HCT116 (cell line): ENCODE measurements at regions not wholly inside any gene's neighbourhood (a gene's known extent, or its start where the extent isn't known, plus 50 kb on each side); places are given as distances from the start of the nearest gene placed in this dataset.

Source experiments
- ATAC-seq: fragments of 200-7000 bp; cut with Tn5 transposase; 2 replicates; pipeline ENCODE4 v1.9.1; 2020; ENCODE audit warnings: mild to moderate bottlenecking, moderate library complexity
- BruUV-seq: library from RNA; stranded (reverse); fragments of 400-500 nt; replicated peaks from 2 replicates; lab custom pipeline; 2021; lab: Mats Ljungman, UMichigan
- CTCF ChIA-PET: fragments of 300-600 bp; sonication (Branson Sonifier 250); formaldehyde crosslinking; loops from one replicate; lab custom pipeline; 2021; ENCODE audit warnings: antibody characterized with exemption; lab: Charles Lee
- POLR2A ChIA-PET: fragments of 300-600, 350-600 bp; sonication (Branson Sonifier 250); formaldehyde crosslinking; loops from one replicate; lab custom pipeline; 2021; ENCODE audit warnings: antibody characterized with exemption; lab: Charles Lee
- RAD21 ChIA-PET, 2 experiments: fragments of 300-600 bp; sonication (Branson Sonifier 250); formaldehyde crosslinking; loops; one replicate each; lab custom pipeline; 2023; ENCODE audit warnings: low total read pairs in 2 of 2; ENCODE audit not compliant: uncharacterized antibody in 2 of 2, unreplicated experiment in 2 of 2, low non-redundant PET in 1 of 2; lab: Charles Lee
- DNase-seq: peaks from one replicate; pipeline ENCODE4 v3.0.0-alpha.2; 2010; ENCODE audit warnings: low read depth, low spot score
- H2AFZ ChIP-seq: fragments of 200-600 bp; shearing (Covaris generic), sonication (generic); 2 replicates; pipeline ENCODE4 v1.6.1; 2017; ENCODE audit warnings: low read depth, mixed run types, mixed read lengths, antibody characterized with exemption, low read length; ENCODE audit not compliant: poor library complexity, severe bottlenecking
- H3K27ac ChIP-seq: 2 replicates; pipeline ENCODE4 v1.5.1; 2012; ENCODE audit warnings: low read depth, low read length
- H3K27me3 ChIP-seq: fragments of 200-600 bp; sonication (generic); 2 replicates; pipeline ENCODE4 v1.6.1; 2016; ENCODE audit warnings: mixed run types, low read length, mixed read lengths; ENCODE audit not compliant: insufficient read depth
- H3K36me3 ChIP-seq, 2 experiments: fragments of 200-500 bp in 1 of 2; fragments of 200-600 bp in 1 of 2; sonication (Bioruptor generic) in 1 of 2; sonication (generic) in 1 of 2; 2 replicates each; pipeline versions ENCODE4 v1.5.1 to v1.6.1; 2014 to 2016; ENCODE audit warnings: low read length in 2 of 2, inconsistent platforms in 1 of 2, mixed read lengths in 1 of 2, mixed run types in 1 of 2; ENCODE audit not compliant: insufficient read depth in 2 of 2, control insufficient read depth in 1 of 2
- H3K4me1 ChIP-seq, 2 experiments: fragments of 200-600 bp in 1 of 2; sonication (generic) in 1 of 2; 2 replicates each; pipeline versions ENCODE4 v1.5.1 to v1.6.1; 2012 to 2017; ENCODE audit warnings: low read length in 2 of 2, inconsistent platforms in 1 of 2, mild to moderate bottlenecking in 1 of 2, mixed read lengths in 1 of 2, mixed run types in 1 of 2, moderate library complexity in 1 of 2; ENCODE audit not compliant: insufficient read depth in 2 of 2, control insufficient read depth in 1 of 2
- H3K4me2 ChIP-seq: fragments of 200-600 bp; sonication (generic); 2 replicates; pipeline ENCODE4 v1.6.1; 2017; ENCODE audit warnings: mixed run types, low read length, mixed read lengths
- H3K4me3 ChIP-seq, 2 experiments: fragments of 200-600 bp in 1 of 2; sonication (generic) in 1 of 2; replicated peaks in 1 of 2; 2 replicates each; pipeline ENCODE4 v1.5.1; 2011 to 2016; ENCODE audit warnings: low read length in 2 of 2, control low read depth in 1 of 2, low read depth in 1 of 2, mild to moderate bottlenecking in 1 of 2, mixed read lengths in 1 of 2, mixed run types in 1 of 2
- H3K79me2 ChIP-seq: fragments of 200-600 bp; sonication (generic); 2 replicates; pipeline ENCODE4 v1.6.1; 2017; ENCODE audit warnings: mild to moderate bottlenecking, mixed run types, low read length, moderate library complexity, mixed read lengths; ENCODE audit not compliant: insufficient read depth
- H3K9ac ChIP-seq: fragments of 200-600 bp; sonication (generic); 2 replicates; pipeline ENCODE4 v1.6.1; 2016; ENCODE audit warnings: low read length, mixed read lengths
- H3K9me2 ChIP-seq: fragments of 200-600 bp; sonication (generic), shearing (Covaris generic); 2 replicates; pipeline ENCODE4 v1.6.1; 2017; ENCODE audit warnings: mixed run types, mild to moderate bottlenecking, moderate library complexity; ENCODE audit not compliant: insufficient read depth
- H3K9me3 ChIP-seq, 2 experiments: fragments of 200-500 bp in 1 of 2; fragments of 200-600 bp in 1 of 2; sonication (Bioruptor generic) in 1 of 2; sonication (generic) in 1 of 2; 2 replicates each; pipeline ENCODE4 v1.6.1; 2014 to 2017; ENCODE audit warnings: low read length in 2 of 2, mixed read lengths in 2 of 2, inconsistent platforms in 1 of 2, low read depth in 1 of 2, mild to moderate bottlenecking in 1 of 2, mixed run types in 1 of 2, moderate library complexity in 1 of 2; ENCODE audit not compliant: control insufficient read depth in 1 of 2, insufficient read depth in 1 of 2
- H4K20me1 ChIP-seq: fragments of 200-600 bp; sonication (generic), shearing (Covaris generic); 2 replicates; pipeline ENCODE4 v1.6.1; 2017; ENCODE audit warnings: mixed run types, mild to moderate bottlenecking, moderate library complexity; ENCODE audit not compliant: insufficient read depth
- CBX3 ChIP-seq: IDR thresholded peaks from 2 replicates; pipeline ENCODE4 v1.6.1; 2012; ENCODE audit warnings: low read depth
- CEBPB ChIP-seq: IDR thresholded peaks from 2 replicates; pipeline ENCODE4 v1.6.1; 2012; ENCODE audit warnings: low read depth
- CTCF ChIP-seq, 3 experiments: fragments of 200-600 bp in 1 of 3; sonication (generic) in 1 of 3; IDR thresholded peaks in 2 of 3; conservative IDR thresholded peaks in 1 of 3; 2 replicates each; pipeline ENCODE4 v1.5.1; 2012 to 2017; ENCODE audit warnings: low read depth in 2 of 3, low read length in 2 of 3, antibody characterized with exemption in 1 of 3, borderline replicate concordance in 1 of 3, control low read depth in 1 of 3, mild to moderate bottlenecking in 1 of 3, mixed read lengths in 1 of 3, mixed run types in 1 of 3, moderate library complexity in 1 of 3; ENCODE audit not compliant: insufficient read depth in 1 of 3
- EGR1 ChIP-seq: IDR thresholded peaks from 2 replicates; pipeline ENCODE4 v1.6.1; 2012; ENCODE audit warnings: low read depth
- EZH2 ChIP-seq: fragments of 200-600 bp; sonication (generic); IDR thresholded peaks from 2 replicates; pipeline ENCODE4 v1.6.1; 2017; ENCODE audit warnings: antibody characterized with exemption, mixed run types
- FOSL1 ChIP-seq: IDR thresholded peaks from 2 replicates; pipeline ENCODE4 v1.6.1; 2012; ENCODE audit warnings: low read depth
- SP1 ChIP-seq: IDR thresholded peaks from 2 replicates; pipeline ENCODE4 v1.6.1; 2012; ENCODE audit warnings: low read depth
- SRF ChIP-seq: IDR thresholded peaks from 2 replicates; pipeline ENCODE4 v1.6.1; 2012; ENCODE audit warnings: low read depth
- ZBTB33 ChIP-seq: IDR thresholded peaks from 2 replicates; pipeline ENCODE4 v1.6.1; 2011; ENCODE audit warnings: mild to moderate bottlenecking, low read length, moderate library complexity; ENCODE audit not compliant: insufficient replicate concordance; ENCODE audit errors: extremely low read depth
- intact Hi-C: fragments of 100-400 bp; cut with micrococcal nuclease; formaldehyde crosslinking; loops from 2 replicates; pipeline ENCODE4 v1.10.0; 2022

GRCh38 chr9:118303216-118303615, 599.0 kb downstream of the TLR4 start:
- ATAC-seq (no peak), DNase-seq (no peak)
- Histone ChIP-seq H3K4me2 (no peak overlapping the region), H3K4me3 (no peak overlapping the region), H4K20me1 (no peaks in the 10 kb centered on the region), H2AFZ (no peak overlapping the region), H3K9me3 (peaks cover 10 to 16% of the 10 kb centered on the region in 2 experiments; a peak in 2 of 4 replicates), H3K9me2 (no peaks in the 10 kb centered on the region), H3K9ac (no peak overlapping the region), H3K27ac (no peak overlapping the region), H3K79me2 (no peaks in the 10 kb centered on the region), H3K36me3 (no peaks in the 10 kb centered on the region), H3K4me1 (no peaks in the 10 kb centered on the region), H3K27me3 (no peaks in the 10 kb centered on the region)
- ChIA-PET CTCF (no interaction called here), RAD21 (no interaction called here), POLR2A (no interaction called here)
- intact Hi-C loops = no loop called here
- BruUV-seq = no TSS peak
- TF ChIP-seq EZH2 = no peak
- no peak for TF ChIP-seq ZBTB33

GRCh38 chr9:118305331-118305730, 601.1 kb downstream of the TLR4 start:
- CTCF ChIA-PET = no interaction called here
- H3K9ac ChIP-seq = no peak overlapping the region

More at GRCh38 chr9:118305331-118305730, 601.1 kb downstream of the TLR4 start:
- ChIA-PET POLR2A (no interaction called here), RAD21 (no interaction called here)
- H3K79me2 ChIP-seq = no peaks in the 10 kb centered on the region
- no peak overlapping the region for H3K27ac ChIP-seq
- ATAC-seq (no peak), DNase-seq (no peak)
- no peaks in the 10 kb centered on the region for H4K20me1 ChIP-seq
- no peaks in the 10 kb centered on the region for H3K27me3 ChIP-seq
- no peaks in the 10 kb centered on the region for H3K36me3 ChIP-seq
- no peaks in the 10 kb centered on the region for H3K4me1 ChIP-seq
- no peak overlapping the region for H3K4me3 ChIP-seq
- no TSS peak for BruUV-seq
- peaks cover 6 to 14% of the 10 kb centered on the region in 2 experiments; a peak in 2 of 4 replicates for H3K9me3 ChIP-seq
- H2AFZ ChIP-seq = no peak overlapping the region
- no peaks in the 10 kb centered on the region for H3K9me2 ChIP-seq
- intact Hi-C loops = no loop called here
- TF ChIP-seq EGR1 (no peak), CEBPB (no peak), CTCF (IDR thresholded peaks at IDR 0.05 in 2 of 3, conservative IDR thresholded peaks at IDR 0.05 in 1 of 3; ENCODE audit: borderline replicate concordance in 1 of 3, insufficient read depth in 1 of 3, low read depth in 2 of 3, low read length in 2 of 3) (no peak), SRF (no peak), SP1 (no peak), CBX3 (no peak), FOSL1 (no peak), ZBTB33 (no peak), EZH2 (no peak)
- no peak overlapping the region for H3K4me2 ChIP-seq
